NOMO-1 treated with DMSO at 0.1 percent for 48 hours (cell line): ENCODE measurements at regions not wholly inside any gene's neighbourhood (a gene's known extent, or its start where the extent isn't known, plus 50 kb on each side); places are given as distances from the start of the nearest gene placed in this dataset.
A peak's percentile ranks its signal among the peaks of the same experiment; 100 is the strongest.

Experiments
- DNase-seq: peaks from one replicate; lab custom pipeline; 2025; ENCODE audit not compliant: unreplicated experiment; lab: John Stamatoyannopoulos, UW

DNA sequence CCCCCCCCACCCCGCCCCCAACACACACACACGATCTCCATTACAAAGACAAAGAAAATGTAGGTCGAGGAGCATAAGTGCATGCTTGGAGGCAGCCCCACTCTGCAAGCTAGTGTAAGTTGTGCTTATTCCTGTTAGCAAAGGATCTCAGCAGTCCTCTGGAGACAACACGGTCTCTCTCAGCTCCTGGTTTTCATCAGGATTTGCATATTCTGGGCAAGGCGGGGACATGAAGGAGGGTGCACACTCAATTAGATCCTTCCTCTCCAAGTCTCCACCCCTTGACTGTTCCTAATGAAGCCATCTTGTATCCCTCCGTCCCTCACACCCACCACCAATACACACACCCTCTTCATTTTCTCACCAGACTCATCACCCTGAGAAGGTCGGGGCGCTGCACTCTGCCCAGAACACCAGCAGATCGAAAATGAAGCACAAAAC is 63.8 kb downstream of the MRPL46 start:
- DNase-seq, result no peak

DNA sequence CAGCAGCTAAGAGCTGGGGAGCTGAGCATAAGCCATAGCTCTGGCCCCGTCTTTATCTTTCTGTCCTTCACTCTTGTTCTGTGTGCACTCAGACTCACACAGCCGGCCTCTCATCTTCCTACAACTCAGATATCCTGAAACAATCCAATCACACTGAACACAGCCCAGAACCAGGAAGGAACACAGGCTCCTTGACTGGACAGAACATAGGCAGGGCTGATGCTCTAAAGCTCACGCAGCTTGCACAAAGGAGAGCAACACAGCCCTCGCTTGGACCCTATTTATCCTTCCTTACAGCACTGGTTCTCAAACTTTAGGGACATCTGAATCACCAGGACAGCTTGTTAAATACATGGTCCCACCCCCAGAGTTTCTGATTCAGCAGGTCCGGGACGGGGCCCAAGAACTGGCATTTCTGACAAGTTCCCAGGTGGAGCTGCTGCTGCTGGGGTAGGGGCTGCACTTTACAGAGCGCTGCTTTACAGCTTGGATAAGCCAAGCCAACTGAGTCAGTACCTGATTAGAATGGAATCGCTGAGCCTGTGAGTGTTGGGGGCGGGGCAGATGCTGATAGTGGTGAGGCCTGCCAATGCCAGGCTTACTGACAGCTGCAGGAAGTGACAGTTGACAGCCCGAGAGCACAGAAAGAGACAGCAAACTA is 65.1 kb downstream of the MRPL46 start:
- DNase-seq, result peak; percentile 34

DNA sequence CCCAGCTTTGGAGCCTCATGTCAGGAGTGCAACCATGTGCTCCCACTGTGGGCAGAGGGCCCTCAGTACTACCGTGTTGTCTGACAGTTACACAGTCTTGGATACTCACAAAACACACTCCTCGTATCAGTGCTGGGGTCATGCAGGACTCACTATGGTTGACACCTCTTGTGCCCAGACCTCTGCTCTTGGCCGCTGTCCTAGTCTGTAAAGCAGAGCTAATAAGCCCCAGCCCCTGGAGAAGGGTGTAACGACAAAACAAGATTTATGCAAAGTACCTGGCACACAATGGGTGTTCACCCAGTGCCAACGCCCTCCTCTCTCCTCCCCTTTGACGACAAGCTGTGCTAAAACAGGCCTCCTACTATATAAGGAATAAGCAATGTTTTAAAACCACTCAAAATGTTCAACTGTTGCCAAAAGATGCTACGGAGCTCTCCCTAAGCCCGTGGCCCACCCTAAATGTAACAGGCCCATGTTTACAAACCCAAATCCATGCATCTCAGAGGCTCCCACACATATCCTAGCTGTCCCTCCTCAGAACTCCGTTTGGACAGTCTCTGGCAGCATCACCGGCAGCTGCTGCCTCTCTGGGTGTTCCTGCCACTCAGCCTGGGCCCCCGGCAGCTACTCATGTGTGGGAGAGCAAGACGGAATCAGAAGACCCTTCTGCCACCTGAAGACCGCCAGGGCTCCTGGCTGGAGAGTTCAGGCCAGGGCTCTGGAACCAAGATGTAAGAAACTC is 65.8 kb downstream of the MRPL46 start:
- DNase-seq, result no peak

DNA sequence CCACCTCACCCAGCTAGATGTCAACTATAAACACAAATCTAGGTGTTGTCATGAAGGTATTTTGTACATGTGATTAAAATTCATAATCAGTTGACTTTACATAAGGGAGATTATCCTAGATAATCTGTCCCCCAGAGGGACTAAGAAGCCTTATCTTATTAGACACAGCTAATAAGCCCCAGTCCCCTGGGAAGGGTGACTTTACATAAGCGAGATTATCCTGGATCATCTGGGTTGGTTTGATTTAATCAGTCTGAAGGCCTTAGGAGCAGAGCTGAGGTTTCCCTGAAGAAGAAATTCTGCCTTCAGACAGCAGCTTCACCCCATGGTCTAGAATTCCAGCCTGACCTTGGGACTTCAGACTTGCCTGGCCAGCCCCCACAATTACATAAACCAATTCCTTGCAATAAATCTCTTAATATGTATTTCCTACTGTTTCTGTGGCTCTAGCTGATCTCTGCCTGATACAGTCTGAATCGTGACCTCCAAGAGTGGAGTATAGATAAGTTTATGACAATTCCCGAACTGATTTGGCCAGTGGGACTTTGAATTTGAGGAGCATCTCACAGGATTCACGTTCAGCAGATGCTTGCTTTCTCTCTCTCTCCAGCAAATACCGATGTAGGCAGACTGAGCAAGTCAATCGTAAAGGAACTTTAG is 66.5 kb downstream of the MRPL46 start:
- no peak for DNase-seq

DNA sequence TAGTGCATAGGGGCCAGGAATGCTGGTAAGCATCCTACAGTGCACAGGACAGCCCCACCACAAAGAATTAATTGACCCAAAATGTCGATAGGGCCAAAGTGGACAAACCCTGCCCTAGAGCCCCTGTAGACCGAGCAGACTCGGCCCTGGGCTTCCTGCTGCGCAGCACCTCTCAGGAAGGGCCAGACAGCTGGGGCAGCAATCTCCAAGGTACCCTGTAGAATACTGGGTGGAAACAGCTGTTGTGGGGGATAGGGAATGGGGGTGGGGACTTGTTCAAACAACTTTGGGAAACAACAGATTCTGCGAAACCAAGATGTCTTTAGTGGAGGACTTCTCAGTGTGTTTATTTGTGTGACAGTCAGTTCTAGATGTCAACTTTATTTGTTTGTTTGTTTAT is 67.1 kb downstream of the MRPL46 start:
- DNase-seq, result no peak

DNA sequence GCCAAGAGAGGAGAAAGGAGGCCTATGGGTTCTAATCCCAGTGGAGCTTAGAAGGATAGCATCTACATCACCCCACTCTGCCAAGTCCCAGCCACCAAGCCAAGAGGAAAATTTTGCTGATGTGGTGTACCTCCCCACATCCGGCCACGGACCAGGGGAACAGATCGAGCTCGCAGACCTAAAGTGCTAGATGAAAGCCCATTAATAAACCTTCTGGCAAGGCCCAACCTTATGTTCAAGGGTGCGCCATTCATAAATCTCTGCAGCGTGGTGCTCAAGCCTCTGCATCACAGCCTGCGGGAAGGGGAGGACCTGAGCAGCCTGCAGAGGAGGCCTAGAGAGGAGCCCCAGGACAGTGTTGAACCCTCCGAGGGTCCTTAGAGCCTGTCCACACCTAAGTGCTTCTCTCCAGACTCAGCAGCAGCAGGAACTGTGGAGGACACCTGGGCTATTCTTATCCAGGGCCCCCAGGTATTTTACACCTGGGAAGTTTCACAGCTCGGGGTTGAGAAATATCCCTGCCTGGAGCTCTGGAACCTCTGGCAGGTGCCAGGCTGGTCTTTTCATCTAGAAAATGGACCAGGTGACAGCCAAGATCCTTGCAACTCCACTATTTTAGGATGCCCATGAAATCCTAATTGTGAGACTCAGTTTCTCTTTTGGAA is 68.0 kb downstream of the MRPL46 start:
- no peak for DNase-seq

DNA sequence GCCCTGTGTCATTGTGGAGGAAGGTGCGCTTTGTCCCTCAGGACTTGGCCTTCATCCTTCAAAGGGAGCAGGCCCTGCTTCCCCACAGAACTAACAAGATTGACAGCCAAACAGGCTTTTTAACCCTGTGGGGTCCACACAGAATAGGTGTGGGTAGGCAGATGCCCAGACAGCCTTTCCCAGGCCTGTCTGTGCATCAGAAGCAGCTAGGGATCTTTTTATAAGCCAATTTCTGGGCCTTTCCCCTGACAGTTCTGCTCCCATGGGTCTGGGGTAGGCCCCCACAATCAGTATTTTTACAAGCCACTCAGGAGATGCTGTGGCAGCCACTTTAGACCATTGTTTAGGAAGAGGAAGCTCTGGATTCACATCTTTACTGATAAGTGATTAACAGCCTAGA is 69.2 kb downstream of the MRPL46 start:
- DNase-seq, result no peak

DNA sequence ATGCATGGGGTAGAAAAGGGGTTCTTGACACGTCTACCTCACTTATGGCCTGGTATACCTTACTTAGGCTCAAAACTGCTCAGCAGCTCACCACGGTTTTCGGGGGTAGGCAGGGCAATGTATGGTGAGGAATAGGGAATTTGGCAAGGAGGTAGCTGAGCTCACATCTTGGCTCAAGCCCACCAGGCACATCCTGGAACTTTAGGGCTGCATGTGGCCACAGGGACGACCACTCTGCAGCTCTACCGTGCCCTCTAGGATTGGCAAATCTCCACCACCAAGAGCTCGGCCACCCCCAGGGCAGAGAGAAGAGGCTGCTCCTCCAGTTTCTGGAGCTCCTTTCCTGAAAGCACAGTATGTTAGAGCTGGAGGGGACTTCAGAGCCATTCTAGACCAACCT is 69.7 kb downstream of the MRPL46 start:
- no peak for DNase-seq

DNA sequence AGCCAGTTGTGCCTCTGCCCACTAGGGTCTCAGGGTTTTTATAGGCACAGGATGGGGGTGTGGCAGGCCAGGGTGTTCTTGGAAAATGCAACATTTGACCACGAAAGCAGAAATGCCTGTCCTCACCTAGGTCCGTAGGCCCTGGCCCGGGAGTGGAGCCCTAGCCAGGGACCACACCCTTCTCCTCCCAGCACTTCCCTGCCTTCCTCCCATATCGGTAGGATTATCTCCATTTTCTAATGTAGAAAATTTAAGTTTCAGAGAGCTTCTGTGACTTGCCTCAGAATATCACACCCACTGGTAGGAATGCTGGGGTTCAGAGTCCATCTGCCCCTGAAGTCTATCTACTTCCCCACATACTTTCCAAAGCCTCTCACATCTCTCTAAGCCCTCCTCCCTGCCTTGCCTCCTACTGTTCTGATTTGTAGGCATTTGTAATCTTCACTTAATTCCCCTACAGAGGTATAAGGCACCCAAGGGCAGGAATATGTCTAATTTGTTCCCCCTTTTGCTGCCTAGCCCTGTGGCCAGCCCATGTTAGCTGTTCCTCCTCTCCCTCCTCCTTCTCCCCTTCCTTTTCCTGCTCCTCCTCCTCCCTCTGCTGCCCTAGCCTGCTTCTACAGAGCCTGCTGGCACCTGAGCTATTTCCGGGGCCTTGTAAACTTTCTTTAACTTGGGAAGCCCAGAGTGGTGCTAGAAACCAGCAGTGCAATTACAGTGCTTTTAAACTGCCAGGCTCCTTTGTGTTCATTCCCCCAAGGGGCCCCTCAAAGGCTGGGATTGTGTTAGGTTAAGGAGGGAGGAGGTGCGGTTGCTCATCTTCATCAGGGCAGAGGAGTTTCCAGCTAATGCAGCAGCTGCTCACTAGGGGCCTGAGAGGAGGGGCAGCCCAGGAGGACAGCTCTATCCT is 71.1 kb downstream of the MRPL46 start:
- DNase-seq, result no peak

DNA sequence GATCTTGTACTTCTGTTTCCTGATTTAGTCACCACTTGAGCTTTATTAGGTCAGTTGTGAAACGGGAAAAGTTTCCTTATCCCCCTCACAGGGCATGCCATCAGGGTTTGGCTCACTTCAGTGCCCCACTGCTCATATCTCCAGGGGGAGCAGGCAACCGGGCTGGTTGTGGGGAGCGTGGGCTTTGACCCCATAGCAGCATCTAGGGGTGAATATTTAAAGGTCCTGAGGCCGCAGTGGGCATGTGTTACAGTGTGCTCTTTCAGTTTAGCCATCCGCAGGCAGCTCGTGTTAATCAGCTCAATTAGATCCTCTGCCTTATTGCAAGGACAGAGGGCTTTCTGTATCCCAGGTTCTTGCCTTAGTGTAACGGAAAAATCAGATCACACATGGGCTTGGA is 71.9 kb downstream of the MRPL46 start:
- no peak for DNase-seq

DNA sequence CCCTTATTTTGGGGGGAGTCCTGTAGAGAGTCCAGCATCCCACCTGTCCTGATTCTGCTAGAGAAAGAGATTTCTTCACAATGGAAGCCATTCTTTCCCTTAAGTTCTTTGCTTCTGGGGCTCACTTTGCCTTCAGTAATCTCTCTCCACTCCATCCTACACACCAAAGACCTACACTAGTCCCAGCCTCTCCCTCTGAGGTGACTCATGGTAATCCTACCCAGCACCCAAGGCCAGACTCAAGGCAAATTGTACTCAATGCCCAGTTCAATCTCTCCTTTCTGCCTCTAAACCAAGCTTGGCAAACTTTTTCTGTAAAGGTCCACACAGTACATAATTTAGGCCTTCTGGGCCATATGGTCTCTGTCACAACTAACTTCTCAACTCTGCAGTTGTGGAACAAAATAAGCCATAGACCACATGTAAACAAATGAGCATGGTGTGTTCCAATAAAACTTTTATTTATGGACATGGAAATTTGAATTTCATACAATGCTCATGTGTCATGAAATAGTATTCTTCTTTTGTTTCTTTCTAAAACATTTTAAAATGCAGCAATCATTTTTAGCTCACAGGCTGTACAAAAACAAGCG is 72.5 kb downstream of the MRPL46 start:
- DNase-seq, result no peak

DNA sequence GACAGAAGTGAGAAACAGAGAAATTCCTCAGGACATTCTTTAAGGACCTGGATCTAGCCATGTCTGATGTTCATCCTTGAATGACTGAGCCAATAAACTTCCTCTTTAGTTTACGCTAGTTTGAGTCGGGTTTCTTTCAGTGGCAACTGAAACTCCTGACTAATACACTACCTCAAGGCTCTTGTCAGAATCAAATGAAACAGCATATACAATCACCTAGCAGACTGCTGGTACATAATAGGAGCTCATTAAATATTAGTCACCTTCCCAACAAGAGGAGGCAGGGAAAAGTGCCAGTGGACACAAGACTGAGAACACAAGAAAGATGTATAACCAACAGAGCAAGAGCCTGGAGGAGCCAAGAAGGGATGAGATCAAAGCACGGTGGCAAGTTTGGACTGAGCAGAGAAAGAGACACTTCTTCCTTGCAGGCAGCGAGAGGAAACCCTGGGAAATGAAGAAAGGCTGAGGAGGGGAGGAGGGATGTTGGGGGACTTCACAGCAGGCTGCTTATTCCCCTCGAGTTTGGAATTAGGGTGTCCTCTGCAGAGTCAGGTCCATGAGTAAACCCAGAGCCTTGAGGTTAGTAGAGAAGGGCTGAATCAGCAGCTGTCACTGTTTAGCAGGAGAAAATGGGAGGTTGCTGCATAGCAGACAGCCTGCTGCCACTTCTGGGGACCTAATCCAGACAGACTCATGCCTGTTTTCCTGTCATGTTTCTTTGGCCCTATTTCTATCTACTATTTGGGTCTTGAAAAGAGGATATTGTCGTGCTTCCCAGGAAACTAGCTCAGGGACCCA is 73.3 kb downstream of the MRPL46 start:
- DNase-seq, result no peak

DNA sequence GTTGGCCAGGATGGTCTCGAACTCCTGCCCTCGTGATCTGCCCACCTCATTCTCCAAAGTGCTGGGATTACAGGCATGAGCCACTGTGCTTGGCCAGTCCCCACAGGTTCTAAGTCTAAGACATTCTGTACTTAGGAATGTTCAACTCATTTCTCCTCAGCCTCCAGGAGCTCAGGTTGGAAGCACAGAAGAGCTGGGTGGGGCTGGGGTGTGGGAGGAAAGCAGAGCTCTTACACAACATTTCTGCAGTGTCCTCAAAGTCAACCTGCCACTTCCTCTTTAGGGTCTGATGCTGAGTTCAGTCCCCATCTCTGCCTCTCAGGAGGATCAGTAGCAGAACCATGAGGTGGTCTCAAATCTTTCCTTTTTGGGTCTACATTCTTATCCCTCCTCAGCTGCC is 75.5 kb downstream of the MRPL46 start:
- peak; percentile 68 for DNase-seq

DNA sequence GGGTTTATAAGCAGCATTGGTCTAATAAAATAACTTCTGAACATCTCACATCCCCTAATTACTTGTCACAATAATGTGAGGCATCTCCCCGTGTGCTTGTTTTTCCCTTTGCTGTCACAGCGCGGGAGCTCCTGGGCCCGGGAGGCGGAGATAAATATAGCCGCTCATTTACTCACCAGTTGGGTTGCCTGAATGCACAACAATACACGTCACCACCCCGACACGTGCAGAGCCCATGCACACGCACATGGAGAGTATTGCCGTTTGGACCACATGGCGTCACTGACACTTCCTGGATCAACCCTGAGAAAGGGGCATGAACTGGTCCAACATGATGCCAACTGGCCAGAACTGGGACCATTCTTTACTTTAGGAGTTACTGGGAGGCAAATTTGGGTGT is 76.2 kb downstream of the MRPL46 start:
- no peak for DNase-seq

DNA sequence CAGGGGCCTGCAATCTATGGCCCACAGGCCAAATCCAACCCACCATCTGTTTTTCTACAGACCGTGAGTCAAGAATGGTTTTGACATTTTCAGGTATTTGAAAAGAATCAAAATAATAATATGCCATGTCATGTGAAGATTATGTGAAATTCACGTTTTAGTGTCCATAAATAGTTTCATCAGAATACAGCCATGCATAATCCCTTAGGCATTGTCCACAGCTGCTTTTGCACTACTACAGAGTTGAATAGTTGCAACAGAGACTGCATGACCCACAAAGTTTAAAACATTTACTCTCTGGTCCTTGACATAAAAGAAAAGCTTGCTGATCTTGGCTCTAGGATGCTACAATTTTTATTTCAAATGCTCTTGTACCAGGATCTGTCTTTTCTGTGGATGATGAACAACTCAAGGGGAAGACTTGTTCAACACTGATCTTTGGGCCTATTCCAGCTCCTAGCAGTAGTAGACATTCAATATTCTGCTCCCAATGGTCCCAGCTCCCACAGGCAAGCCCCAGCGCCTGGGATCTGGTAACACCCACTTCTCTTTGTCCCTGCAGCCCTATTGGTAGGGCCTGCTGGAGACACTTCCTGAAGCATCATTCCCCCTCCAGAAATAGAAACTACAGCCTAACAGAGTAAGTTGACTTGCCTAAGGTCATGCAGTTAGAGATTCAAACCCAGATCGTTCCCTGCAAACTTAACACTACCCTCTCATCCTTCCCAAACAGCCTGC is 76.9 kb downstream of the MRPL46 start:
- DNase-seq, result no peak

DNA sequence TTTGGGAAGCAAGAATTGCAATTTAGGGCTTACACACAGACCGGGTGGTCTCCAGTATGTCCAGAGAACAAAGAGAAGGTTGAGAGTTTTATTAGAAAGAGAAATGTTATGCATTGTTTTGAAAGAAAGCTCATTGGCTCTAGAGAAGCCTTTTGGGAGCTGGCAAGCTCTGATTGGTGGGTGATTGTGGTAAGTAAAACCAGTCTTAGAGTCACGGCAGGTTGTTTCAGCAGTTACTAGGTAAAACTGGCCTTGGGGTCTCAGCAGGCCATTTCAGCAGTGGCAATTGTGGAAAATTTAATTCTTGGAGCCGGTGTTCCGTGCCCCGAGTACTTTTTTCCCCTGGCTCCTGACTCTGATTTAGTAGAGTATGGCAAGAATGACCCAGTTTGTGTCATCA is 78.1 kb downstream of the MRPL46 start:
- DNase-seq, result no peak

DNA sequence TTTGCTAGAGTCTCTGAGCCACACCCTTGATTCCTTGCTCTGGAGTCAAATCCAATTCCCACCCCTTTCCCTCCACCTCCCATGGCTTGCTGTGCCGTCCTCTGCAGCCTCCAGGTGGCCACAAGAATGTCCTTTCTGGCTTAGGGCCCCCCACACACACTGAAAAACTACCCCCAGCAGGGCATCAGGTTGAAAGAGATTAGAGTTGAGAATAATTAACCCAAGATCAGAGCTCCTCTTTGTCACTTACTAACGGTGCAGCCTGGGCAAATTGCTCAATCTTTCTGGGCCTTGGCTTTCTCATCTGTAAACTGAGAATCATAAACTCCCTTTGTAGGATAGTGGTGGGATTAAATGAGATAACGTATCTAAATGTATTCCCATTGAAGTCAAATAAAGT is 78.5 kb downstream of the MRPL46 start:
- no peak for DNase-seq

DNA sequence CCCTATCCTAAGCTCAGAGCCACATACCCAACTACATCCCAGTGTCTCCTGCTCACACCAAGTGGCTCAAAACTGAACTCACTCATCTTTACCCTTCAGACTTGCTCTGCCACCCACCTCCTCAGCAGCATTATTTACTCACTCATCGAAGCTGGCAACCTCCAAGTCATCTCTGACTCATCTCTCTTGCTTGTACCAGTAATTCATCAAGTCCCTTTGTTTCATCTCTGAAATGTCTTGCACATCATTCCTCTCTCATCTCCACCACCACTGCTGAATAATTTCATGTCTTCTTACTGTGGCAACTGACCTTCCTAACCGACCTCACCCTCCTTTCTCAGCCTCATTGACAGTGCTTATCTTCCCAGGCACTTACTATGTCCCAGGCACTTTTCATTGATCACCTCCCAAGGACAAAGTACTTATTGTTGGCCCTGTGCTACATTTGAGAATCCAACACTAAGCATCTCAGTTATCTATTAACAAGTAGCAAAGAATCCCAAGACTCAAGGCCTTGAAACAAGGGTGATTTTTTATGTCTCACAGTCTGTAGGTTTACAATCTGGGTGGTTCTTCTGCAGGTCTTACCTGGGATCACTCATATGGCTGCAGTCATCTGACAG is 82.0 kb downstream of the MRPL46 start:
- DNase-seq, result no peak
